ENCODE measurements at regions not wholly inside any gene's neighbourhood (a gene's known extent, or its start where the extent isn't known, plus 50 kb on each side); places are given as distances from the start of the nearest gene placed in this dataset.

GRCh38 chr6:122075084-122075838 is 324.2 kb upstream of the HSF2 start:
- TF ChIP-seq, protein P1, sequence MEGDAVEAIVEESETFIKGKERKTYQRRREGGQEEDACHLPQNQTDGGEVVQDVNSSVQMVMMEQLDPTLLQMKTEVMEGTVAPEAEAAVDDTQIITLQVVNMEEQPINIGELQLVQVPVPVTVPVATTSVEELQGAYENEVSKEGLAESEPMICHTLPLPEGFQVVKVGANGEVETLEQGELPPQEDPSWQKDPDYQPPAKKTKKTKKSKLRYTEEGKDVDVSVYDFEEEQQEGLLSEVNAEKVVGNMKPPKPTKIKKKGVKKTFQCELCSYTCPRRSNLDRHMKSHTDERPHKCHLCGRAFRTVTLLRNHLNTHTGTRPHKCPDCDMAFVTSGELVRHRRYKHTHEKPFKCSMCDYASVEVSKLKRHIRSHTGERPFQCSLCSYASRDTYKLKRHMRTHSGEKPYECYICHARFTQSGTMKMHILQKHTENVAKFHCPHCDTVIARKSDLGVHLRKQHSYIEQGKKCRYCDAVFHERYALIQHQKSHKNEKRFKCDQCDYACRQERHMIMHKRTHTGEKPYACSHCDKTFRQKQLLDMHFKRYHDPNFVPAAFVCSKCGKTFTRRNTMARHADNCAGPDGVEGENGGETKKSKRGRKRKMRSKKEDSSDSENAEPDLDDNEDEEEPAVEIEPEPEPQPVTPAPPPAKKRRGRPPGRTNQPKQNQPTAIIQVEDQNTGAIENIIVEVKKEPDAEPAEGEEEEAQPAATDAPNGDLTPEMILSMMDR (IDR thresholded peaks at IDR 0.05): no peak
- Histone ChIP-seq H3K79me2 (no peaks in the 10 kb centered on the region), H3K9me3 (ENCODE audit: control insufficient read depth, low read length) (no peaks in the 10 kb centered on the region), H3K27ac (no peak overlapping the region), H3K36me3 (ENCODE audit: control insufficient read depth, insufficient read depth, low read length) (no peaks in the 10 kb centered on the region), H3K27me3 (ENCODE audit: control insufficient read depth, insufficient read depth, low read length) (no peaks in the 10 kb centered on the region), H3K4me3 (ENCODE audit: low read depth, low read length) (no peak overlapping the region), H3K9ac (no peak overlapping the region), H2AFZ (no peak overlapping the region), H3K4me2 (ENCODE audit: low read length) (no peak overlapping the region), H3K4me1 (no peaks in the 10 kb centered on the region)

DNA sequence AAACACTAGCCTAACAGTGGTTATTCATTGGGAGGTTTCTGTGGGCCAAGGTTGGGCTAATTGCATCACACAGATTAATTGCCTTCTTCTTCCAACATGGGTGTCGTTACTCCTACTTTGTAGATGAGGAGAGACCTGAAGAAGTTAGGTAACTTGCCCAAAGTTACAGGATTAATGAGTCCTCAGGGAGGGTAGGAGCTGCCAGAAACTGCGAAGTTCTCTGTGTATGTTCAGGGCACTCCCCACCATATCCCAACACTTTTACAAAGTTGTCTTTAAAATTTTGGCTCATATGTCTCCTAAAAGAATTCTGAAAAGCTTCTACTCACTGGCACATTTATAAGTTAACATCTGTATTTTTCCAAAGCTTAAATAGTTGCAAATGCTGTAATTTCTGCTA is 323.5 kb upstream of the HSF2 start:
- Histone ChIP-seq H3K4me3 (ENCODE audit: low read depth, low read length) (no peak overlapping the region), H3K9ac (no peak overlapping the region), H3K4me1 (no peaks in the 10 kb centered on the region), H3K27me3 (ENCODE audit: control insufficient read depth, insufficient read depth, low read length) (no peaks in the 10 kb centered on the region), H3K27ac (no peak overlapping the region), H3K4me2 (ENCODE audit: low read length) (no peak overlapping the region), H3K36me3 (ENCODE audit: control insufficient read depth, insufficient read depth, low read length) (no peaks in the 10 kb centered on the region), H3K9me3 (ENCODE audit: control insufficient read depth, low read length) (no peaks in the 10 kb centered on the region), H2AFZ (no peak overlapping the region), H3K79me2 (no peaks in the 10 kb centered on the region)
- TF ChIP-seq, protein P1 (IDR thresholded peaks at IDR 0.05): no peak

DNA sequence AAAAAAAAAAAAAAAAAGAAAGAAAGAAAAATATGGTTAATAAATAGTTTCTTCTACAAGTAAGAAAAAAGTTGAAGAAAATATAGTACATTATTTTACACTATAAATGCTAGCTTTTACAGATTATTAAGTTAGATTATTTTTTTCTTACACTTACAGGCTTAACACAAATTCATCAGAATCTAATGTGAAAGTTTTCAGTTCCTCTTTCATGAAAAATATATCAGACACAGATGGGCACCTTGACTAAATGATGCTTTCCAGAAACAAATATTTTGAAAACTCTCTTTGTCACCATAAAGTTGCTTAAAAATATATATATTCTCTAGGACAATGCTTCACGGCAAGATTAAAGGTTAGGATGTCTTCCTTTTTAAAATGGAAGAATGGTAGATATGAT is 321.8 kb upstream of the HSF2 start:
- TF ChIP-seq, protein P1 (IDR thresholded peaks at IDR 0.05): no peak
- no peak overlapping the region for H2AFZ ChIP-seq
- H3K36me3 ChIP-seq (ENCODE audit: control insufficient read depth, insufficient read depth, low read length): no peaks in the 10 kb centered on the region
- H3K79me2 ChIP-seq: no peaks in the 10 kb centered on the region
- no peaks in the 10 kb centered on the region for H3K4me1 ChIP-seq
- H3K9ac ChIP-seq: no peak overlapping the region
- H3K27me3 ChIP-seq (ENCODE audit: control insufficient read depth, insufficient read depth, low read length): no peaks in the 10 kb centered on the region
- no peak overlapping the region for H3K27ac ChIP-seq
- no peaks in the 10 kb centered on the region for H3K9me3 ChIP-seq (ENCODE audit: control insufficient read depth, low read length)
- H3K4me2 ChIP-seq (ENCODE audit: low read length): no peak overlapping the region
- no peak overlapping the region for H3K4me3 ChIP-seq (ENCODE audit: low read depth, low read length)

DNA sequence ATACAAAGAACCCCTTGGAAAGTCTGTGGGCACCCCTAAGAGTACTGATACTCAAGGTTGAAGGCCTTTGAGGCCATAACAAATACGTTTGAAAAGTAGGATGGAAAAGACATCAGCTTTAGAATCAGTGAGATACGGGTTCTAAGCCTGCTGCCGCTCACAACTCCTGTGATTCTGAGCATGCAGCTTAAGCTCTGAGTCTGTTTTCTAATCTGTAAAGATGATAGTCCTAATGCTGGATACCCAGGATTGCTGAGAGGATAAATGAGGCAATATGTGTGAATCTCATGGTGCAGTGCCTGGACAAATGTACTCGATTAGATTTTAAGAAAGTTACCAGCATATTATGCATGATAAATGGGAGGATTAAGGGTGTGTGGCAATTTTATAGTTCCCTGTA is 321.0 kb upstream of the HSF2 start:
- Histone ChIP-seq H3K79me2 (no peaks in the 10 kb centered on the region), H2AFZ (no peak overlapping the region), H3K27me3 (ENCODE audit: control insufficient read depth, insufficient read depth, low read length) (no peaks in the 10 kb centered on the region), H3K27ac (no peak overlapping the region), H3K4me1 (no peaks in the 10 kb centered on the region), H3K4me3 (ENCODE audit: low read depth, low read length) (no peak overlapping the region), H3K9me3 (ENCODE audit: control insufficient read depth, low read length) (no peaks in the 10 kb centered on the region), H3K36me3 (ENCODE audit: control insufficient read depth, insufficient read depth, low read length) (no peaks in the 10 kb centered on the region), H3K4me2 (ENCODE audit: low read length) (no peak overlapping the region), H3K9ac (no peak overlapping the region)
- TF ChIP-seq, protein P1 (IDR thresholded peaks at IDR 0.05): no peak

DNA sequence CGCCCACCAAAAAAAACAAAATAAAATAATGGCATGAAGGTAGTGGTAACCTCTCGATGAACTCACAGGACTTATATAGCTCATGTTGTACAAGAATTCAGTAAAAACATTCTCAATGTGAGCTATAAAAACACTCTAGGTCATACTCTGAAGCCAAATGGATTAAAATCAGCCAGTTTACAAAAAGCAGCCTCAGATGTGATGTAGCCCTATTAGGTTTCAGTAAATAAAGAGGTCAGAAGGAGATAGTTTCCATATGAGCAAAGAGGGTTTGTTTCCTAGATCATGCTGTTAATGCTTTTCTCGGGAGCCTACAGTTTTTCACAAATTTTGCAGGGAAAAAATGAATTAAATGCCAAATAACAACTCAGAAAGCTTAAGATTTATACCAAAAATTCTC is 319.5 kb upstream of the HSF2 start:
- Histone ChIP-seq H3K36me3 (ENCODE audit: control insufficient read depth, insufficient read depth, low read length) (no peaks in the 10 kb centered on the region), H3K27ac (no peak overlapping the region), H3K9me3 (ENCODE audit: control insufficient read depth, low read length) (no peaks in the 10 kb centered on the region), H3K4me2 (ENCODE audit: low read length) (no peak overlapping the region), H3K79me2 (no peaks in the 10 kb centered on the region), H2AFZ (no peak overlapping the region), H3K9ac (no peak overlapping the region), H3K27me3 (ENCODE audit: control insufficient read depth, insufficient read depth, low read length) (no peaks in the 10 kb centered on the region), H3K4me3 (ENCODE audit: low read depth, low read length) (no peak overlapping the region), H3K4me1 (no peaks in the 10 kb centered on the region)
- TF ChIP-seq, protein P1 (IDR thresholded peaks at IDR 0.05): no peak

Measured in parathyroid adenoma (tissue), 2 donors.